ENCODE measurements at regions not wholly inside any gene's neighbourhood (a gene's known extent, or its start where the extent isn't known, plus 50 kb on each side); places are given as distances from the start of the nearest gene placed in this dataset.
"Not testable (repeated sequence)": the region's sequence is repeated elsewhere in the genome, so short reads cannot be mapped to it uniquely, and the experiment has no call there.

- no peak for DNase-seq
These were observed 242.5 kb upstream of the SERP2 start for GRCh38 chr13:44131069-44131614.

GRCh38 chr13:44132710-44133109, 240.9 kb upstream of the SERP2 start:
- DNase-seq, result peak; percentile 73

- no peak for DNase-seq
These were observed 240.0 kb upstream of the SERP2 start for GRCh38 chr13:44133626-44134025.

- peak; percentile 29 for DNase-seq
These were observed 238.1 kb upstream of the SERP2 start for GRCh38 chr13:44135566-44135965.

- no peak for DNase-seq
These were observed 236.8 kb upstream of the SERP2 start for GRCh38 chr13:44136696-44137268.

GRCh38 chr13:44137466-44137865, 236.2 kb upstream of the SERP2 start:
- no peak for DNase-seq

- no peak for DNase-seq
These were observed 233.5 kb upstream of the SERP2 start for GRCh38 chr13:44140146-44140545.

GRCh38 chr13:44140888-44141724, 232.5 kb upstream of the SERP2 start:
- DNase-seq, result no peak

- DNase-seq, result peak; percentile 93
These were observed 231.7 kb upstream of the SERP2 start for GRCh38 chr13:44141725-44142539.

- no peak for DNase-seq
These were observed 231.1 kb upstream of the SERP2 start for GRCh38 chr13:44142540-44142867.

- DNase-seq, result peak; percentile 94
These were observed 230.5 kb upstream of the SERP2 start for GRCh38 chr13:44142941-44143665.

GRCh38 chr13:44146138-44146537, 227.5 kb upstream of the SERP2 start:
- no peak for DNase-seq

GRCh38 chr13:44147233-44147632, 226.4 kb upstream of the SERP2 start:
- DNase-seq, result no peak

GRCh38 chr13:44147648-44148047, 226.0 kb upstream of the SERP2 start:
- no peak for DNase-seq

GRCh38 chr13:44148159-44148914, 225.3 kb upstream of the SERP2 start:
- peak; percentile 55 for DNase-seq

- DNase-seq, result not testable (repeated sequence)
These were observed 224.4 kb upstream of the SERP2 start for GRCh38 chr13:44149231-44149630.

GRCh38 chr13:44149821-44150220, 223.8 kb upstream of the SERP2 start:
- no peak for DNase-seq

- DNase-seq, result no peak
These were observed 222.2 kb upstream of the SERP2 start for GRCh38 chr13:44151474-44151873.

- DNase-seq, result no peak
These were observed 220.1 kb upstream of the SERP2 start for GRCh38 chr13:44153496-44153895.

GRCh38 chr13:44155422-44156293, 218.0 kb upstream of the SERP2 start:
- no peak for DNase-seq

GRCh38 chr13:44156294-44156658, 217.3 kb upstream of the SERP2 start:
- no peak for DNase-seq

Measured in NCI-H226 (cell line).